Pulmonary artery endothelial cell (primary cell): ENCODE measurements at regions not wholly inside any gene's neighbourhood (a gene's known extent, or its start where the extent isn't known, plus 50 kb on each side); places are given as distances from the start of the nearest gene placed in this dataset.
"Not testable (repeated sequence)": the region's sequence is repeated elsewhere in the genome, so short reads cannot be mapped to it uniquely, and the experiment has no call there.

ENCODE experiments used
- DNase-seq: peaks from one replicate; pipeline ENCODE4 v3.0.0-alpha.2; 2011; ENCODE audit warnings: low read depth, low spot score

DNA sequence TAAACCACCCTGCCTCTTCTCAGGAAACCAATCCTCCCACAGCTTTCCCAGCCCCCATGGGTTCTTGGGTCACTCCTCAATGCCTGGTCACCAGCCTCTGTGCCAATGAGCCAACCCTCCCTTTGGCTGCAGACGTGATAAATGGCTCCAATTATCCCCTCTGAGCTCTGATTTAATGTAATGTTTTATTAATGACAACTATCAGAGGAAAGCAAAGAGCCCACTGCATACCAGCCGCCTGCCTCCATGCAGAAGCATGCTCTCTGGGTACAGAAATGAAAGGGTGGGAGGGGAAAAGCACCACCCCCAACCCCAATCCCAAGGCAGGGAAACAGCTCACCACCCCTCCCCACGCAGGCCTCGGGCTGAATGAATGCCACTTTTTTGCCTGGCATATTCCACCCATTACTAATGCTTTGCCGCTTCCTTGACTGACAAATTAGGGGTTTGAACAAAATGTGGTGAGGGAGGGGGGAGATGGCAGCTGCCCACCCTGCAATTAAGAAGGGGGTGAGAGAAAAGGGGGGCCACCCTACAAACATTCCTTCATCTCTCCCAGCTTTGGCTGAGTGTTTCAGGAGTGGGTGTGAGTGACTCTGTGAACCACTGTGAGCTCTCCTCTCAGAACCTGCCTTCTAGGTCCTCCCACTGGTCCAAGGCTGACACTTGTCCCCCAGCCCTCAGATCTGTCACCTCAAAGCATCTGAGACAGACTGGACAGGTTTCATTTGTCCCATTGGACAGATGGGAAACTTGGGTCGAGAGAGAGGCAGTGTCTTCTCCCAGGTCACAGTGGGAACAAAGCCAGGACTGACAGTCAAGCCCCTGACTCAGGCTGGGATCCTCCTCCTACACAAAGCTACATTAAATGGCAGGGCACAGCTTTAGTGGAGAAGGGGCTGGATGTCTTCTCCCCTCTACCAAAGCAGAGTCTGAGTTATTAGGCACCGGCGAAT, 161.5 kb downstream of the TMEM132E start:
- DNase-seq, result no peak

DNA sequence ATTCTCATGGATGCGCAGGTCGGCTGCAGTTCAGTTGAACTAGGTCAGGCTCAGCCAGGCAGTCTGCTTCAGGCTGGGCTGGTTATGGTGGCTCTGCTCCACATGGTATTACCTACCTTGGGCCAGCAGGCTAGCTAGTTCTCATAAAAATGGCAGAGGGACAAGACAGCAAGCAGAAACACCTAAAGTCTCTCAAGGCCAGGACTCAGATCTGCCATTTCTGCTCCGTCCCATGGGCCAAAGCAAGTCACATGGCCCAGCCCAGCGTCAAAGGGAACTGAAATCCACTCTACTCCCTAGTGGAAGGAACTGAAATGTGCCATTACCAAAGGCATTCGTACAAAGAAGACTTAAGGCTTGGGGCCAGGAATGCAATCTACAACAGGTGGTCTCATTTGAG, 160.0 kb downstream of the TMEM132E start:
- DNase-seq, result no peak

DNA sequence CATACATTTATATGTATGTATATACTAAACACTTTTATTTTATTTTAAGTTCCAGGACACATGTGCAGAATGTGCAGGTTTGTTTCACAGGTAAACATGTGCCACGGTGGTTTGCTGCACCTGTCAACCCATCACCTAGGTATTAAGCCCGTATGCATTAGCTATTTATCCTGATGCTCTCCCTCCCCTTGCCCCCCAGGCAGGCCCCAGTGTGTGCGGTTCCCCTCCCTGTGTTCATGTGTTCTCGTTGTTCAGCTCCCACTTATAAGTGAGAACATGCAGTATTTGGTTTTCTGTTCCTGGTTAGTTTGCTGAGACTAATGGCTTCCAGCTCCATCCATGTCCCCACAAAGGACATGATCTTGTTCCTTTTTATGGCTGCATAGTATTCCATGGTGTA, 158.3 kb downstream of the TMEM132E start:
- DNase-seq, result not testable (repeated sequence)

DNA sequence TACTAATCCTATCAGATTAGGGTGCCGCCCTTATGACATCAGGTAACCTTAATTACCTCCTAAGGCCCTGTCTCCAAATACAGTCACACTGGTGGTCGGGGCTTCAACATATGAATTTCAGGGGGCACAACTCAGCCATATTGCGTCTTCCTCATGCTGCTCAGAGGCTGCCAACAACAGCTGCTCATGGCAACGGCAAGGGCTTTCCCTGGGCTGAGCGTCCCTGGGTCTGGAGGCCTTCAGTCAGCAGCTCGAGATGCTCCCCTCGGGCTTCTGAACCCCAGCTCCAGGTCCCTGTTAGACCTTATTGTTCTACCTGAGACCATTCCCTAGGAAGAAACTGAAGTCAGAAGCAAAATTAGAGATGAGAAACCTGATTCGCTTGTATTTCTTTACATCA, 157.2 kb downstream of the TMEM132E start:
- DNase-seq, result no peak

DNA sequence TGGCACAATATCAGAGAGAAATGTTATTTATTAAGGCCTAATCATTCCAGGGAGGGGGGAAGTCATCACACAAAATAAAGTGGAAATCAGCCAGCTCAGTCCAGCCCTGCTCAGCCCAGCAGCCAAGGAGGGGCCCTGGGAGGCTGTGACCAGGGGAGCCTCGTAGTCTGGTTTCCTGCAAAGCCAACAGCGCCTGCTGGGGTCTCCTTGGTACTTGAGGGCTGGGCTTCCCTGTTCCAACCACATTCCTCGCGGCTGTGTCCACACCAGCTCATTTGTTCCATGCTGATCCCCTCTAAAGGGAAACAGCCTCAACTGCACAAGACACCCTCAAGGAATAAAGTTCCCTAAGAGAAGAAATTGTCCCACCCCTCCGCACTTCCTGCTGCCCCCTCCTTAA, 154.0 kb downstream of the TMEM132E start:
- DNase-seq, result no peak

DNA sequence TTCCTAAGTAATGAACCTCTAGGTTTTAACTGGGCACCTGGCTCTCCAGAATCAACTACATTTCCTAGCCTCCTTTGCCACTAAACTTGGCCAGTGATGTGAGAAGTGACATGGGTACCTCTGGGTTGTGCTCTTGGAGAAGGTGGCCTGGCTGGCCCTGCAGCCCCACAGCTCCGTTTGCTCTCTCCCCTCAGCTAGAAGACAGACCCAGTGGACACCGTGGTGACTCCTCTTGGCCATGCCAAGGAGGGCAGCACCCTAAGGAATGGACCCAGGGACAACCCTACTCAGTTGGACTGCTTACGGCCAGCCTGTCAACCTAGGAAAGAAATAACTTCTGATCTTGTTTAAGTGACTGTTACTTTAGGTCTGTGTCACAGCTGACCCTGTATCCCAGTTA, 151.4 kb downstream of the TMEM132E start:
- DNase-seq, result no peak

DNA sequence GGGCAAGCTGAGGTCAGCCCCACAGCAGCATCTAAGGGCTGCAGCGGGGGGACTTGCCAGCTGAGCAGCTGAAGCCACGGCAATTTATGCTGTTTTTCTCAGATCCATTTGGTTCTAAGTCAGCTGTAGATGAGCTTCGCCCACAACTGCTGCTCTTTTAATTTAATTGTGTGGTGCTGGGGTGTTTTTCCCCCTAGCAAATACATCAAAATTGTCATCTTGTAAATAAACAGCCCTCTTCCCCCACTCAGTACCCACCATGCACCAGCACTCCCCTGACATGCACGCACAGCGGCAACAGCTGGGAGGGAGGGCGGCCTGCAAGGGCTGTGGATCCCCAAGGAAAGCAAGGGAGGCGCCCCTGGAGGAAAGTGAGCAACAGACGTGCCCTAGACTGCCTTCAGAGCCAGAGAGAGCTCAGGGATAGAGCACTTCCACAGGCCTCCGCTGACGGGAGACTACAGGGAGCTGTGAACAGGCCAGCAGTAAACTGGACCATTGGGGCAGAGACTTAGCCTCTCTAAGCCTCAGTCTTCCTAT, 149.5 kb downstream of the TMEM132E start:
- DNase-seq, result no peak

DNA sequence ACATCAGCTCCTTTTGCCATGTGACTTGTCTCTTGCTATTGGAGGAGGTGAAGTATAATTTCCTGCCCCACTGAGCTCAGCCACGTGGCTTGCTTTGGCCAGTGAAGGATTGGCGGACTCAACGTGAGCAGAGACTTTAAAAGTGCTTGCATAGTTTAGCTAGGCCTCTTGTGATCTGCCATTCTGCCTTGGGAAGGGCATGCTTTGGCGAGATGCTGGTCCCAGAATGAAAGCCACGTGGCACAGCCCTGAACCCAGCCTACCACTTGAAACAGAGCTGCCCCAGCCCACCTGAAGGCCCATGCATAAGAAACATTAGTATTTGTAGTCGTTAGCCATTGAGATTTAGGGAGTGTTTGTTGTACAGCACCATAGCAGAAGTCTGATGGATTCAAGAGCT, 148.2 kb downstream of the TMEM132E start:
- DNase-seq, result no peak

DNA sequence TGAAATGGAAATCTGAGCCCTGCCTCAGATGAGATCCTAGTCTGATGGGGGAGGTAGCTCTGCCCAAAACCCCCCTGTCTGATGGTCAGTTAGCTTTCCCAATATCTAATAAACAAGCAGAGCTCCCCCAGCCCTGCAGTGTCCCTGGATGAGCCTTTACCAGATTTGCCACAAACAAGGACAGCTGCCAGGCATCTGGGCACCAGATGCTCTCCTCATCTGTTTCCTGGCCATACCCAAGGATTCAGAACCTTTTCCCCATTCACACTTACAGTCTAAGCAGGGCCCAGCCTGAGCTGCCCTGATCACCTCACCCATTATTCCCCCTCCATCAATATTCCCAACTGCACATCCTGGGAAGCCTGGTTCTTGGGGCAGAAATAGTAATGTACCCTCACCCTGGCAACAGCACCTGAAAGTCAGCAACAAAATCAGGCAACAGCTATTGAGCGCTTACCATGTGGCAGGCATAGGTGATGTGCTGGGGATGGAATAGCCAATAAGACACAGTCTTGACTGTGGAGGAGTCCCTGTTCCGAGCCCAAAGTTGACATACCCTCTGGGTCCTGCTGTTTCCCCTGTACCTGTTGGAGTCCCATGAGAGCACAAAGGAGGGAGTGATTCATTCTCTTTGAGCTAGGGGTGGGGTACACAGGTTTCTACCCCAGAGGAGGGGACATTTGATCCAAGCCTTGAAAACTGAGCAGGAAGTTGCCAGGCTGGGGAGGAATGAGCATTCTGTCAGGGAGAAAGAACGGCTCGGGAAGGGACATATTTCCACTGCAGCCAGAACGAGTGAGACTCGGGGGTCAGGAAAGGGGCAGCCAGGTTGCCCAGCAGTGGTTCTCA, 147.4 kb downstream of the TMEM132E start:
- no peak for DNase-seq

DNA sequence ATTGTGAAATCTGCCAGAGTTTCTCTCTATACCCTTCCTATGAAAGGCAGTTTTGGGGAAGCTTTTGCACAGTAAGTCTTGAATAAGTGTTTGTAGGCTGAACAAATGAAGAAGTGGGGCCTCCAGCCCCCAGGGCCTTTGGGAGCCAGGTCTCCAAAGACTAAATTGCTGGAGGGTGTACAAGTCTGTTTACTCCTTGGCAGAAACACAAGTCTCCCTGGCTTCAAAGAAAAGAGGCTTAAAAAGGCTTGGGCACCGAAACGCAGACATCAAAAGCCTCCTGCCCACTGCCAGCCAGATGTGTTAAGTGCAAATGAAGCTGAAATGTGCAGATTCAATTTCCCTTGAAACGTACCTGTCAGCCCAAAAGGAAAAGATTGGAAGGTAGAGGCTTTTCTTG, 146.3 kb downstream of the TMEM132E start:
- DNase-seq, result no peak

DNA sequence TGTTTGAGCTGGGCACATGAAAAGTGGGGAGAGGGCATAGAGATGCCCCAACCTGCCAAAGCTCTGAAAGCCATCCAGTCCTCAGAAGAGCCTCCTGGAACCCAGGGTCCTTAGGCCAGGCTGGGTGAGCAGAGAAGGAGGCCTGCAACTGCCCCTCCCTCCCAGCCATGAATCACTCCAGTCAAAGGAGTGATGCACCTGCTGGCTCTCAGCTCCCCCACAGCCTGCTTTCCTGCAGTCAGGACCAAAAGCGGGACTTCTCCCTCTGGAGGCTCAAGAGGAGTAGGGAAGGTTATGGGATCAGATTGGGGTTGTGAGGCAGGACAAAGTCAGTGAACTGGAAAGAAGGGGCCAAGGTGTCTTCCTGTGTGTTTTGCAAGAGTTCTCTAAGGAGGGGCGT, 145.6 kb downstream of the TMEM132E start:
- DNase-seq, result no peak

DNA sequence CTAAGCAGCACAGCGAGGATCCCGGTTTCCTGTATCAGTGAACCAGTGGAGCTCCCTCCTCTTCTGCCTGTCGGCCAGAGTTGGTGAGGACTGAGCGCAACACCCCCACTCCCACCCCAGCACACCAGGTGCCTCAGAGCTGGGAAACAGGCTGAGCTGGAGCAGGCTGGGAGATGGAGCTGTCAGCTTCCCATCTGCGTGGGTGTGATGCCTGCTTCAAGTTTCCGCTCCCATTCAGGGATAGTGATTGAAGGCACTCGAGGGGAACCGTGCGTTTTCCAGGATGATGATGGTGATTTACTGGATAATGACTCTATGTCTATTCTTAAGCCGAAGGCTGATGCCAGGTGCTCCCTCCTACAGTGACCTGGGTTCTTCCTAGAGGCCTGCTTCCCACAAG, 144.5 kb downstream of the TMEM132E start:
- no peak for DNase-seq

DNA sequence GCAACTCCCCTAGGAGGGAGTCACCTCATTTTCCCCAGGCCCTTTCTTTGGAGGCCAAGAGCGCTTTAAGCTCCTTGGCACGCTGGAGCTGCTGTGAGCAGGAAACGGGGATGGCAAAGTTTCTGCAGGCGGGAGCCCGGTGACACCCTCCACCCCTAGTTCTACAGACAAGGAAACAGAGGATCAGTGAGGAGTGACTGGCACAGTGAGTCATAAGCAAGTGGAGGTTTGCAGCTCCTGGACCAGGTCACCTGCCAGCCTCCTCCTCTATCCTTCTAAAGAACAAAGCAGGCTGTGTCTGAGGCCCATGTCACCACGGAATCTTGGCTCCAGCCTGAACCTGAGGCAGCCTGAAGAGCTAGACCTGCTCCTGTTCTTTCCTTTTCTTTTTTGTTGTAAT, 141.9 kb downstream of the TMEM132E start:
- DNase-seq, result no peak

DNA sequence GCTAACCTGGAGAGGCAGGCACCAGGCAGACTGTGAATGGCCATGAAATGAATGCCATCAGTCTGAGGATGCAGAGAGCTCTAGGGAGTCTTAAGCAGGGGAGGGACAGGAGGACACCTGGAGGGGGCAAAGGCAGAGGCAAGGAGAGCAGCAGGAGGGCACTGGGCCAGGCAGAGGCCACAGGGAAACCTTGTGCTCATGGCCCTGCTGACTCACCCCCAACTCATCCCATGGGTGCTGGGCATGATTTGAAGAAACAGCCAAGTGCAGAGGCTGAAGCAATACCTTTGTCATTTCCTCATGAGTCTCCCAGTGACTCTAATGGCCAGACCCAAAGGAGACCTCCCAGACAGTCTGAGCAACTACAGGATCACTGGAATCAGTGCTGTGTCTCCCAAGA, 141.4 kb downstream of the TMEM132E start:
- DNase-seq, result no peak

DNA sequence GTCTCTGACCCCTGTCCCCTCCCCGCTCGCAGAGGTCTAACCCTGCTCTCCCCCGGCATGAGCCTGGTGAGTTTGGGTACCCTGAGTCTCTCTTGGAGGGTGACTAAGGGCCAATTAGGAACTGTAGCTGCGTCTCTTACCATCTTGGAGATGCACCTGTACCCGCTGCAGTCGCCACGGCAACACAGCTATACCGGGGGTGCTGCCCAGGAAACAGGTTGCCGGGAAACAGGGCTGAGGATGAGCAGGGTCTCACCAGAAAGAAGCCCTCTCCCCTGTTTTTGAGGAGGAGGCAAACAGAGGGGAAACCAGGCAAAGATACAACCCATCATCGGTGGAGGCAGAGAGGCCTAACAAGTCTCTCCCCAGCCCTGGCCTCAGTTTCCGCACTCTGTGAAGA, 140.2 kb downstream of the TMEM132E start:
- no peak for DNase-seq

DNA sequence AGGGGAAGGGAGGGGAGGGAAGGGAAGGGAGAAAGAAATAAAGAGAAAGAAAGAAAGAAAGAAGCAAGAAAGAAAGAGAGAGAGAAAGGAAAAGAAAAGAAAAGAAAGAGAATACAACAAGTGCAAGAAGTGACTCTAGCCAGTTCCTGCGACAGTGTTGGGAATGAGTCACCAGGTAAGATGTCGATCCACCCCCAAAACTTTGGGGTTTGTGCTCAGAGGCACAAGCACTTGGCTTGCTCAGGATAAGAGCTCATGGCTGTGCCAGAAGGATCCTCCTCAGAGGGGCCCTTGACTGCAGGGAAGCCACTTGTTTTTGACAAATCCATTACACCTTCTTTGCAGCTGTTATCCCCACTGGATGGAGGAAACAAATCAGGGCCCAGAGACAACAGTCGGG, 137.7 kb downstream of the TMEM132E start:
- DNase-seq, result no peak

DNA sequence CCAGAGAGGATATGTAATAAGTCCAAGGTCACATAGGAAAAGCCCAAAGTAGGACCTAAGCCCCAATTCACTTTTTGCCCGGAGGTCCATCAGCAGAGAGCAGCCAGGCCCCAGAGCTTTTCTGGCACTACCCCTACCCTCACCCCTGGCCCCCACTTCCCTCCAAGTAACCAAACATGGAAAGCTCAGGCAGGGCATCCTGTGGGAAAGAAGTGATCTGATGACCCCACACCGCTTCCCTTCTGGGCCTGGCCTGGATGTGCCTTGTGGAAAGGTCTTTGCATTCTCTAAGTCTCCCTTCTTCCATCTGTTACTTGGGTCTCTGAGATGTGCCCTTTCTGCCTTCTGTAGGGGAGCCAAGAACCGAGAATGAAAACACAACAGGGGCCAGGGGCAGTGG, 136.9 kb downstream of the TMEM132E start:
- DNase-seq, result no peak

DNA sequence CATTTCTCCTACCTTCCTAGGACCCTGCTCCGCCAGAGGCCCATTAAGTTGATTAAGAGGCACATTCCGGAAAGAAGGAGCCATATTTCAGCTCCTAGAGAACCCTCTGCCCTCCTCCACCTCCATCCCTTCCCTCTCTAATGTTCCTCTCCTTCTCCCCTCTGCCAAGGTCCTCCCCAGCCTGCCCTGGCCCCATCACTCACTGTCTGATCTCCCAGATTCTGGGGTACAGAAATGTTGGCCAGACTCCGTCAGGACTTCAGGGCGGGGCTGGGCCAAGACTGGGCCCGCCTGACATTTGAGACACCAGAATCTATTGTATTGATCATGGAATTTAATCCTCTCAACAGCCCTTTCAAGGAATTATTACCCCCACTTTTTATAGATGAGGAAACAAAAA, 136.1 kb downstream of the TMEM132E start:
- no peak for DNase-seq

DNA sequence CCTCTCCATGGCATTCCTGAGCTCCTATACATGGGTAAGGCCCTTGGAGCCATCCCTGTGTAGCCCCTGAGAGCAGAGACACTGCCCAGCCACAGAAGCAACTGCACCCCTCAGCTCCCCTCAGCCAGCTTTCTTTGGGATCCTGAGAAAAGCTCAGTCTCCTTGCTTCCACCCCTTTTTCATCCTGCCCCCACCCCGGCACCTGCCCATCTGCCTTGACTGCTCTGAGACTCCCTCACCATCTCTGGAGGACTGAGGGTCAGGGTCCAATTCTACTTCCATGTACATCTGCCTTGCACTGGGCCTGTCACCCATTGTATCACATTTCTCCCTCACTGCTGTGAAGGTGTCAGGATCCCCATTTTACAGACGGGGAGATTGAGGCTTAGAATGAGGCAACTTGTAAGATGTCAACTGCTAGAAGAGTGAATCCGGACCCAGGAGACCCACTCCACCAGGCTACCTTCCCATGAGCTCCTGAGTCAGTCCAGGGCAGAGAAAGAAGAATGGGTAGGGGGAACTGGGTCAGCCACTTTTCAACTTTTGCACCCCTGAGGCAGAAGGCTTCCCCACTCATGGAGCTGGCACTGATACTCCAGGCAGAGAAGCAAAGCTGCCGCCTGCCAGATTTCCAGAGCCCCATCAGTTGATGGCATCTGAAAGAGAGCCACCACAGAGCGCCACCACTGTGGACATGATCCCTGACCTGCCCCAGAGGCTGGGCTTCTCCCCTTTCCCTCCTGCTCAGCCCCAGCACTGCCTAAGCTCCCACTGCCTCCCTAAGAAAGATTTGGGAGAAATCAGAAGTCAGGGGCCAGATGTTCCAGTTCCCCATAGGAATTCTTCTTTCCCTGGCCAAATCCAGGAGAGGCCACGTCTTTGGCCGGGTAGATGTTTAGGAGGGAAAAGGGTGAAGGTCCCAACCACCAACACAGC, 135.4 kb downstream of the TMEM132E start:
- no peak for DNase-seq

DNA sequence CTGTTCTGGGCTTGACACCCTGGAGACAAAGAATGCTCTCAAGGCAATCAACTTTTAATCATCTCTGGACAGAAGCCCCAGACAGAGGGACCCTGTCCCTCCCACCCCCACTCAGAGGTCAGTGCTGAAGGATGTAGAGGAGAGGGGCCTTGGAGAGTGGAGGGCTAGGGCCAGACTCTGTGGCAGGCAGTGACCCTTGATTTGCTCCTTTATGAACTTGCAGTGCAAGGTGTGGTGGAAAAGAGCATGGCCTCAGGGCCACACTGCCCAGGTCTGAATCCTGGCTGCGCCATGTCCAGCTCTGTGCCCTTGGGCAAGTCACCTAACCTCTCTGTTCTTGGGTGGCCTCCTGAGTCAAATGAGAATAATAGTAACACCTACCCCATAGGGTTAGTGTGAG, 134.3 kb downstream of the TMEM132E start:
- no peak for DNase-seq
